HCT116 (cell line): ENCODE measurements at regions not wholly inside any gene's neighbourhood (a gene's known extent, or its start where the extent isn't known, plus 50 kb on each side); places are given as distances from the start of the nearest gene placed in this dataset.

Experiments
- ATAC-seq: fragments of 200-7000 bp; cut with Tn5 transposase; 2 replicates; pipeline ENCODE4 v1.9.1; 2020; ENCODE audit warnings: mild to moderate bottlenecking, moderate library complexity
- BruUV-seq: library from RNA; stranded (reverse); fragments of 400-500 nt; replicated peaks from 2 replicates; lab custom pipeline; 2021; lab: Mats Ljungman, UMichigan
- CTCF ChIA-PET: fragments of 300-600 bp; sonication (Branson Sonifier 250); formaldehyde crosslinking; loops from one replicate; lab custom pipeline; 2021; ENCODE audit warnings: antibody characterized with exemption; lab: Charles Lee
- POLR2A ChIA-PET: fragments of 300-600, 350-600 bp; sonication (Branson Sonifier 250); formaldehyde crosslinking; loops from one replicate; lab custom pipeline; 2021; ENCODE audit warnings: antibody characterized with exemption; lab: Charles Lee
- RAD21 ChIA-PET, 2 experiments: fragments of 300-600 bp; sonication (Branson Sonifier 250); formaldehyde crosslinking; loops; one replicate each; lab custom pipeline; 2023; ENCODE audit warnings: low total read pairs in 2 of 2; ENCODE audit not compliant: uncharacterized antibody in 2 of 2, unreplicated experiment in 2 of 2, low non-redundant PET in 1 of 2; lab: Charles Lee
- DNase-seq: peaks from one replicate; pipeline ENCODE4 v3.0.0-alpha.2; 2010; ENCODE audit warnings: low read depth, low spot score
- H2AFZ ChIP-seq: fragments of 200-600 bp; shearing (Covaris generic), sonication (generic); 2 replicates; pipeline ENCODE4 v1.6.1; 2017; ENCODE audit warnings: low read depth, mixed run types, mixed read lengths, antibody characterized with exemption, low read length; ENCODE audit not compliant: poor library complexity, severe bottlenecking
- H3K27ac ChIP-seq: 2 replicates; pipeline ENCODE4 v1.5.1; 2012; ENCODE audit warnings: low read depth, low read length
- H3K27me3 ChIP-seq: fragments of 200-600 bp; sonication (generic); 2 replicates; pipeline ENCODE4 v1.6.1; 2016; ENCODE audit warnings: mixed run types, low read length, mixed read lengths; ENCODE audit not compliant: insufficient read depth
- H3K36me3 ChIP-seq, 2 experiments: fragments of 200-500 bp in 1 of 2; fragments of 200-600 bp in 1 of 2; sonication (Bioruptor generic) in 1 of 2; sonication (generic) in 1 of 2; 2 replicates each; pipeline versions ENCODE4 v1.5.1 to v1.6.1; 2014 to 2016; ENCODE audit warnings: low read length in 2 of 2, inconsistent platforms in 1 of 2, mixed read lengths in 1 of 2, mixed run types in 1 of 2; ENCODE audit not compliant: insufficient read depth in 2 of 2, control insufficient read depth in 1 of 2
- H3K4me1 ChIP-seq, 2 experiments: fragments of 200-600 bp in 1 of 2; sonication (generic) in 1 of 2; 2 replicates each; pipeline versions ENCODE4 v1.5.1 to v1.6.1; 2012 to 2017; ENCODE audit warnings: low read length in 2 of 2, inconsistent platforms in 1 of 2, mild to moderate bottlenecking in 1 of 2, mixed read lengths in 1 of 2, mixed run types in 1 of 2, moderate library complexity in 1 of 2; ENCODE audit not compliant: insufficient read depth in 2 of 2, control insufficient read depth in 1 of 2
- H3K4me2 ChIP-seq: fragments of 200-600 bp; sonication (generic); 2 replicates; pipeline ENCODE4 v1.6.1; 2017; ENCODE audit warnings: mixed run types, low read length, mixed read lengths
- H3K4me3 ChIP-seq, 2 experiments: fragments of 200-600 bp in 1 of 2; sonication (generic) in 1 of 2; replicated peaks in 1 of 2; 2 replicates each; pipeline ENCODE4 v1.5.1; 2011 to 2016; ENCODE audit warnings: low read length in 2 of 2, control low read depth in 1 of 2, low read depth in 1 of 2, mild to moderate bottlenecking in 1 of 2, mixed read lengths in 1 of 2, mixed run types in 1 of 2
- H3K79me2 ChIP-seq: fragments of 200-600 bp; sonication (generic); 2 replicates; pipeline ENCODE4 v1.6.1; 2017; ENCODE audit warnings: mild to moderate bottlenecking, mixed run types, low read length, moderate library complexity, mixed read lengths; ENCODE audit not compliant: insufficient read depth
- H3K9ac ChIP-seq: fragments of 200-600 bp; sonication (generic); 2 replicates; pipeline ENCODE4 v1.6.1; 2016; ENCODE audit warnings: low read length, mixed read lengths
- H3K9me2 ChIP-seq: fragments of 200-600 bp; sonication (generic), shearing (Covaris generic); 2 replicates; pipeline ENCODE4 v1.6.1; 2017; ENCODE audit warnings: mixed run types, mild to moderate bottlenecking, moderate library complexity; ENCODE audit not compliant: insufficient read depth
- H3K9me3 ChIP-seq, 2 experiments: fragments of 200-500 bp in 1 of 2; fragments of 200-600 bp in 1 of 2; sonication (Bioruptor generic) in 1 of 2; sonication (generic) in 1 of 2; 2 replicates each; pipeline ENCODE4 v1.6.1; 2014 to 2017; ENCODE audit warnings: low read length in 2 of 2, mixed read lengths in 2 of 2, inconsistent platforms in 1 of 2, low read depth in 1 of 2, mild to moderate bottlenecking in 1 of 2, mixed run types in 1 of 2, moderate library complexity in 1 of 2; ENCODE audit not compliant: control insufficient read depth in 1 of 2, insufficient read depth in 1 of 2
- H4K20me1 ChIP-seq: fragments of 200-600 bp; sonication (generic), shearing (Covaris generic); 2 replicates; pipeline ENCODE4 v1.6.1; 2017; ENCODE audit warnings: mixed run types, mild to moderate bottlenecking, moderate library complexity; ENCODE audit not compliant: insufficient read depth
- EGR1 ChIP-seq: IDR thresholded peaks from 2 replicates; pipeline ENCODE4 v1.6.1; 2012; ENCODE audit warnings: low read depth
- ELF1 ChIP-seq: IDR thresholded peaks from 2 replicates; pipeline ENCODE4 v1.6.1; 2012; ENCODE audit warnings: low read depth, borderline replicate concordance
- EZH2phosphoT487 ChIP-seq: fragments of 200-600 bp; IDR thresholded peaks from 2 replicates; pipeline ENCODE4 v1.6.1; 2018; ENCODE audit warnings: antibody characterized with exemption, borderline replicate concordance
- POLR2A ChIP-seq: IDR thresholded peaks from 2 replicates; pipeline ENCODE4 v1.7.0; 2011; ENCODE audit warnings: borderline replicate concordance; ENCODE audit not compliant: insufficient read depth, insufficient read length; ENCODE audit errors: extremely low read depth
- RAD21 ChIP-seq: IDR thresholded peaks from 2 replicates; pipeline ENCODE4 v1.6.1; 2012; ENCODE audit warnings: low read depth, mild to moderate bottlenecking
- SIN3A ChIP-seq: IDR thresholded peaks from 2 replicates; pipeline ENCODE4 v1.6.1; 2012; ENCODE audit warnings: low read depth
- SRF ChIP-seq: IDR thresholded peaks from 2 replicates; pipeline ENCODE4 v1.6.1; 2012; ENCODE audit warnings: low read depth
- TCF7L2 ChIP-seq: IDR thresholded peaks from 2 replicates; pipeline ENCODE4 v1.7.0; 2011; ENCODE audit warnings: borderline replicate concordance, inconsistent platforms; ENCODE audit not compliant: insufficient read depth, insufficient read length; ENCODE audit errors: extremely low read depth
- YY1 ChIP-seq: IDR thresholded peaks from 2 replicates; pipeline ENCODE4 v1.6.1; 2011; ENCODE audit warnings: low read length, low read depth, moderate library complexity, mild to moderate bottlenecking; ENCODE audit not compliant: insufficient replicate concordance; ENCODE audit errors: extremely low read depth
- ZFX ChIP-seq: fragments of 450-650 bp; IDR thresholded peaks from 2 replicates; pipeline ENCODE4 v1.6.1; 2017
- ZNF274 ChIP-seq: fragments of 200-500 bp; sonication (Bioruptor generic); IDR thresholded peaks from 2 replicates; pipeline ENCODE4 v1.6.1; 2014; ENCODE audit warnings: mild to moderate bottlenecking, low read depth, low read length, inconsistent platforms
- intact Hi-C: fragments of 100-400 bp; cut with micrococcal nuclease; formaldehyde crosslinking; loops from 2 replicates; pipeline ENCODE4 v1.10.0; 2022
- TF ChIP-seq, protein P1 (sequence below): IDR thresholded peaks from 2 replicates; pipeline ENCODE4 v1.6.1; 2012; ENCODE audit warnings: low read depth
- TF ChIP-seq, protein P2 (sequence below): IDR thresholded peaks from 2 replicates; pipeline ENCODE4 v1.6.1; 2012
- TF ChIP-seq, protein P3 (sequence below): IDR thresholded peaks from 2 replicates; pipeline ENCODE4 v1.6.1; 2011; ENCODE audit warnings: mild to moderate bottlenecking, low read length, moderate library complexity; ENCODE audit not compliant: insufficient replicate concordance; ENCODE audit errors: extremely low read depth

DNA sequence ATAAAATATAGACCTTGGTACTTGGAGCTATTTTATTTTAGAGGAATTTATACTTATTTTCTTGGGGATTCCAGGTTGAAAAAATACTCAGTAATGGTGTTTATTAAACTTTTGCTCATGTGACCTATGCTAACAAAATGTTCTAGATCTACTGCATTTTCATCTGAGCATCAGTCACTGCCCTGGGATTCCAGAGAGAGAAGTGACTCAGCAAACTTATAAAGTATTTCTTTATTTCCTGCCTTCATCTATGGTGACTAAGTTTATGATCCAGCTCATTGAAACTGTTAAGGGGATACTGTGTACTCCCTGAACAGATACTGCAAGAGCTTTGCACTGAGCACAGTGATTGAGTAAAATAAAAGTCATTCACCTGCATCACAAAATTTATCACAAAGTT is 298.5 kb upstream of the CDH18 start:
- Histone ChIP-seq H3K27me3 (no peaks in the 10 kb centered on the region), H3K79me2 (no peaks in the 10 kb centered on the region), H3K27ac (no peak overlapping the region), H3K9me3 (peaks cover 3 to 17% of the 10 kb centered on the region in 2 experiments; a peak in 2 of 4 replicates), H3K36me3 (no peaks in the 10 kb centered on the region), H3K4me2 (no peak overlapping the region), H3K4me1 (no peaks in the 10 kb centered on the region), H2AFZ (no peak overlapping the region), H3K9ac (no peak overlapping the region), H4K20me1 (no peaks in the 10 kb centered on the region), H3K4me3 (no peak overlapping the region), H3K9me2 (no peaks in the 10 kb centered on the region)
- TF ChIP-seq EGR1 (no peak), SRF (no peak), ELF1 (no peak), EZH2phosphoT487 (no peak), YY1 (no peak), ZNF274 (no peak), SIN3A (no peak), ZFX (no peak), TCF7L2 (no peak), RAD21 (no peak), POLR2A (no peak)
- TF ChIP-seq, protein P1, sequence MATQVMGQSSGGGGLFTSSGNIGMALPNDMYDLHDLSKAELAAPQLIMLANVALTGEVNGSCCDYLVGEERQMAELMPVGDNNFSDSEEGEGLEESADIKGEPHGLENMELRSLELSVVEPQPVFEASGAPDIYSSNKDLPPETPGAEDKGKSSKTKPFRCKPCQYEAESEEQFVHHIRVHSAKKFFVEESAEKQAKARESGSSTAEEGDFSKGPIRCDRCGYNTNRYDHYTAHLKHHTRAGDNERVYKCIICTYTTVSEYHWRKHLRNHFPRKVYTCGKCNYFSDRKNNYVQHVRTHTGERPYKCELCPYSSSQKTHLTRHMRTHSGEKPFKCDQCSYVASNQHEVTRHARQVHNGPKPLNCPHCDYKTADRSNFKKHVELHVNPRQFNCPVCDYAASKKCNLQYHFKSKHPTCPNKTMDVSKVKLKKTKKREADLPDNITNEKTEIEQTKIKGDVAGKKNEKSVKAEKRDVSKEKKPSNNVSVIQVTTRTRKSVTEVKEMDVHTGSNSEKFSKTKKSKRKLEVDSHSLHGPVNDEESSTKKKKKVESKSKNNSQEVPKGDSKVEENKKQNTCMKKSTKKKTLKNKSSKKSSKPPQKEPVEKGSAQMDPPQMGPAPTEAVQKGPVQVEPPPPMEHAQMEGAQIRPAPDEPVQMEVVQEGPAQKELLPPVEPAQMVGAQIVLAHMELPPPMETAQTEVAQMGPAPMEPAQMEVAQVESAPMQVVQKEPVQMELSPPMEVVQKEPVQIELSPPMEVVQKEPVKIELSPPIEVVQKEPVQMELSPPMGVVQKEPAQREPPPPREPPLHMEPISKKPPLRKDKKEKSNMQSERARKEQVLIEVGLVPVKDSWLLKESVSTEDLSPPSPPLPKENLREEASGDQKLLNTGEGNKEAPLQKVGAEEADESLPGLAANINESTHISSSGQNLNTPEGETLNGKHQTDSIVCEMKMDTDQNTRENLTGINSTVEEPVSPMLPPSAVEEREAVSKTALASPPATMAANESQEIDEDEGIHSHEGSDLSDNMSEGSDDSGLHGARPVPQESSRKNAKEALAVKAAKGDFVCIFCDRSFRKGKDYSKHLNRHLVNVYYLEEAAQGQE = no peak
- TF ChIP-seq, protein P2, sequence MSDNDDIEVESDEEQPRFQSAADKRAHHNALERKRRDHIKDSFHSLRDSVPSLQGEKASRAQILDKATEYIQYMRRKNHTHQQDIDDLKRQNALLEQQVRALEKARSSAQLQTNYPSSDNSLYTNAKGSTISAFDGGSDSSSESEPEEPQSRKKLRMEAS = no peak
- TF ChIP-seq, protein P3, sequence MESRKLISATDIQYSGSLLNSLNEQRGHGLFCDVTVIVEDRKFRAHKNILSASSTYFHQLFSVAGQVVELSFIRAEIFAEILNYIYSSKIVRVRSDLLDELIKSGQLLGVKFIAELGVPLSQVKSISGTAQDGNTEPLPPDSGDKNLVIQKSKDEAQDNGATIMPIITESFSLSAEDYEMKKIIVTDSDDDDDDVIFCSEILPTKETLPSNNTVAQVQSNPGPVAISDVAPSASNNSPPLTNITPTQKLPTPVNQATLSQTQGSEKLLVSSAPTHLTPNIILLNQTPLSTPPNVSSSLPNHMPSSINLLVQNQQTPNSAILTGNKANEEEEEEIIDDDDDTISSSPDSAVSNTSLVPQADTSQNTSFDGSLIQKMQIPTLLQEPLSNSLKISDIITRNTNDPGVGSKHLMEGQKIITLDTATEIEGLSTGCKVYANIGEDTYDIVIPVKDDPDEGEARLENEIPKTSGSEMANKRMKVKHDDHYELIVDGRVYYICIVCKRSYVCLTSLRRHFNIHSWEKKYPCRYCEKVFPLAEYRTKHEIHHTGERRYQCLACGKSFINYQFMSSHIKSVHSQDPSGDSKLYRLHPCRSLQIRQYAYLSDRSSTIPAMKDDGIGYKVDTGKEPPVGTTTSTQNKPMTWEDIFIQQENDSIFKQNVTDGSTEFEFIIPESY = no peak
- intact Hi-C loops = no loop called here
- RAD21 ChIA-PET = no interaction called here
- no TSS peak for BruUV-seq
- POLR2A ChIA-PET = no interaction called here
- CTCF ChIA-PET = no interaction called here
- ATAC-seq (no peak), DNase-seq (no peak)
